Vagina (tissue), 2 donors: ENCODE measurements at regions not wholly inside any gene's neighbourhood (a gene's known extent, or its start where the extent isn't known, plus 50 kb on each side); places are given as distances from the start of the nearest gene placed in this dataset.

Source experiments
- CTCF ChIP-seq, 3 experiments: fragments of 450-650 bp in 2 of 3; fragments of 200-600 bp in 1 of 3; sonication (generic) in 1 of 3; IDR thresholded peaks; one replicate each; pipeline ENCODE4 v1.5.1; 2017 to 2019; ENCODE audit warnings: antibody characterized with exemption in 3 of 3, mild to moderate bottlenecking in 2 of 3, moderate library complexity in 2 of 3
- POLR2A ChIP-seq, 2 donors: fragments of 450-650 bp; IDR thresholded peaks; one replicate each; pipeline ENCODE4 v1.6.1; 2017; ENCODE audit warnings: antibody characterized with exemption in 2 of 2, mild to moderate bottlenecking in 2 of 2, moderate library complexity in 2 of 2

GRCh38 chrX:98331407-98331806, 1447.7 kb downstream of the RPA4 start:
- no peak for TF ChIP-seq CTCF (IDR thresholded peaks at IDR 0.05)
- TF ChIP-seq POLR2A (IDR thresholded peaks at IDR 0.05) = no peak
